GM12878 (cell line): ENCODE measurements at regions not wholly inside any gene's neighbourhood (a gene's known extent, or its start where the extent isn't known, plus 50 kb on each side); places are given as distances from the start of the nearest gene placed in this dataset.

Experiments used
- ATAC-seq: fragments of 200-7000 bp; cut with Tn5 transposase; 3 replicates; pipeline ENCODE4 v1.9.1; 2020; ENCODE audit warnings: mild to moderate bottlenecking, moderate library complexity
- BruUV-seq: library from RNA; stranded (reverse); fragments of 400-500 nt; replicated peaks from 2 replicates; lab custom pipeline; 2021; lab: Mats Ljungman, UMichigan
- CTCF ChIA-PET: fragments of 300-600 bp; sonication (Branson Sonifier 250); formaldehyde crosslinking; extraction: SDS; loops from one replicate; lab custom pipeline; 2021; ENCODE audit warnings: inconsistent platforms; lab: Yijun Ruan, JAX
- POLR2A ChIA-PET: fragments of 350-600 bp; formaldehyde crosslinking; extraction: SDS; loops from one replicate; lab custom pipeline; 2021; ENCODE audit warnings: inconsistent platforms; lab: Charles Lee
- RAD21 ChIA-PET: fragments of 300-600 bp; sonication (Branson Sonifier 250); formaldehyde crosslinking; loops from one replicate; lab custom pipeline; 2023; ENCODE audit warnings: antibody characterized with exemption; ENCODE audit not compliant: unreplicated experiment; lab: Charles Lee
- SMC1A ChIA-PET: fragments of 300-600 bp; sonication (Branson Sonifier 250); formaldehyde crosslinking; loops from one replicate; lab custom pipeline; 2023; ENCODE audit not compliant: unreplicated experiment, uncharacterized antibody; lab: Charles Lee
- DNase-seq: peaks from one replicate; pipeline ENCODE4 v3.0.0-alpha.2; 2011; ENCODE audit warnings: low read depth, low spot score
- FAIRE-seq: peaks from 3 replicates; lab custom pipeline; 2011; peaks lifted over from hg19 to GRCh38; lab: Jason Lieb, UNC
- H2AFZ ChIP-seq: 2 replicates; pipeline ENCODE4 v1.6.0; 2011; ENCODE audit warnings: low read depth, low read length, control low read depth; ENCODE audit not compliant: control insufficient read depth
- H3K27ac ChIP-seq: 2 replicates; pipeline ENCODE4 v1.5.1; 2011; ENCODE audit warnings: control low read depth; ENCODE audit not compliant: control insufficient read depth, insufficient read depth
- H3K27me3 ChIP-seq, 2 experiments: replicated peaks in 1 of 2; 2 replicates each; pipeline versions ENCODE4 v1.6.0 to v1.6.1; 2011; ENCODE audit warnings: low read length in 1 of 2; ENCODE audit not compliant: control insufficient read depth in 2 of 2, insufficient read depth in 2 of 2
- H3K36me3 ChIP-seq, 2 experiments: 2 replicates each; pipeline ENCODE4 v1.5.1; 2011; ENCODE audit warnings: low read length in 1 of 2; ENCODE audit not compliant: control insufficient read depth in 2 of 2, insufficient read depth in 2 of 2
- H3K4me1 ChIP-seq: 2 replicates; pipeline ENCODE4 v1.6.1; 2011; ENCODE audit warnings: mild to moderate bottlenecking, low read length, moderate library complexity, mixed read lengths; ENCODE audit not compliant: control insufficient read depth, insufficient read depth
- H3K4me2 ChIP-seq: 2 replicates; pipeline ENCODE4 v1.6.0; 2011; ENCODE audit warnings: control low read depth; ENCODE audit not compliant: control insufficient read depth, insufficient read depth
- H3K4me3 ChIP-seq: fragments of 200-600 bp; sonication (generic); 2 replicates; pipeline ENCODE4 v1.5.1; 2016
- H3K79me2 ChIP-seq: 2 replicates; pipeline ENCODE4 v1.6.0; 2011; ENCODE audit warnings: low read length; ENCODE audit not compliant: control insufficient read depth, insufficient read depth
- H3K9ac ChIP-seq: 2 replicates; pipeline ENCODE4 v1.8.0; 2011; ENCODE audit warnings: low read length, control low read depth, mixed read lengths; ENCODE audit not compliant: control insufficient read depth, insufficient read depth
- H3K9me3 ChIP-seq: replicated peaks from 3 replicates; pipeline ENCODE4 v1.5.1; 2011; ENCODE audit warnings: mild to moderate bottlenecking, low read length; ENCODE audit not compliant: control insufficient read depth, insufficient read depth
- H4K20me1 ChIP-seq: 2 replicates; pipeline ENCODE4 v1.6.0; 2011; ENCODE audit not compliant: control insufficient read depth, insufficient read depth
- BHLHE40 ChIP-seq, 2 experiments: fragments of 450-650 bp in 1 of 2; IDR thresholded peaks; 2 replicates each; pipeline ENCODE4 v1.6.1; 2011 to 2017; ENCODE audit warnings: low read depth in 2 of 2, borderline replicate concordance in 1 of 2, improper control_type of control experiment in 1 of 2, low read length in 1 of 2, mild to moderate bottlenecking in 1 of 2
- CEBPB ChIP-seq, 2 experiments: fragments of 150-350 bp in 1 of 2; IDR thresholded peaks; 2 replicates each; pipeline ENCODE4 v1.6.1; 2012 to 2014; ENCODE audit warnings: low read depth in 2 of 2, low read length in 2 of 2, borderline replicate concordance in 1 of 2, inconsistent platforms in 1 of 2
- CTCF ChIP-seq, 3 experiments: IDR thresholded peaks in 2 of 3; conservative IDR thresholded peaks in 1 of 3; 2 replicates each; pipeline ENCODE4 v1.5.1; 2011; ENCODE audit warnings: low read depth in 3 of 3, low read length in 3 of 3, mild to moderate bottlenecking in 3 of 3, control low read depth in 2 of 3, moderate library complexity in 2 of 3, inconsistent platforms in 1 of 3, mixed read lengths in 1 of 3; ENCODE audit not compliant: control insufficient read depth in 2 of 3, insufficient read depth in 1 of 3; ENCODE audit errors: extremely low read depth in 1 of 3
- GABPA ChIP-seq: IDR thresholded peaks from 2 replicates; pipeline ENCODE4 v1.6.1; 2014; ENCODE audit warnings: antibody characterized with exemption, low read depth, mild to moderate bottlenecking, inconsistent platforms
- PBX3 ChIP-seq: IDR thresholded peaks from 2 replicates; pipeline ENCODE4 v1.6.1; 2011; ENCODE audit warnings: mild to moderate bottlenecking, low read depth, low read length, moderate library complexity; ENCODE audit not compliant: insufficient replicate concordance
- POLR2AphosphoS5 ChIP-seq: IDR thresholded peaks from 2 replicates; pipeline ENCODE4 v1.6.1; 2011; ENCODE audit warnings: mild to moderate bottlenecking, low read length, inconsistent platforms
- RB1 ChIP-seq: fragments of 450-650 bp; formaldehyde crosslinking; IDR thresholded peaks from 2 replicates; pipeline ENCODE4 v1.6.1; 2017; ENCODE audit warnings: mild to moderate bottlenecking, borderline replicate concordance
- WGBS: methylation state at CpG from one replicate; pipeline ENCODE4 v1.1.6; 2016; ENCODE audit warnings: low lambda C conversion rate; ENCODE audit not compliant: insufficient replicate concordance, insufficient coverage; ENCODE audit errors: missing lambda C conversion rate; 5-methylcytosine and 5-hydroxymethylcytosine counted together
- in situ Hi-C: fragments of 300-500 bp; cut with MboI; formaldehyde crosslinking; loops from 9 replicates; pipeline ENCODE4 v1.14.3; 2018; ENCODE audit warnings: mixed read lengths
- intact Hi-C: fragments of 100-400 bp; cut with micrococcal nuclease; formaldehyde crosslinking; loops from one replicate; pipeline ENCODE4 v1.14.2; 2022; ENCODE audit not compliant: unreplicated experiment

DNA sequence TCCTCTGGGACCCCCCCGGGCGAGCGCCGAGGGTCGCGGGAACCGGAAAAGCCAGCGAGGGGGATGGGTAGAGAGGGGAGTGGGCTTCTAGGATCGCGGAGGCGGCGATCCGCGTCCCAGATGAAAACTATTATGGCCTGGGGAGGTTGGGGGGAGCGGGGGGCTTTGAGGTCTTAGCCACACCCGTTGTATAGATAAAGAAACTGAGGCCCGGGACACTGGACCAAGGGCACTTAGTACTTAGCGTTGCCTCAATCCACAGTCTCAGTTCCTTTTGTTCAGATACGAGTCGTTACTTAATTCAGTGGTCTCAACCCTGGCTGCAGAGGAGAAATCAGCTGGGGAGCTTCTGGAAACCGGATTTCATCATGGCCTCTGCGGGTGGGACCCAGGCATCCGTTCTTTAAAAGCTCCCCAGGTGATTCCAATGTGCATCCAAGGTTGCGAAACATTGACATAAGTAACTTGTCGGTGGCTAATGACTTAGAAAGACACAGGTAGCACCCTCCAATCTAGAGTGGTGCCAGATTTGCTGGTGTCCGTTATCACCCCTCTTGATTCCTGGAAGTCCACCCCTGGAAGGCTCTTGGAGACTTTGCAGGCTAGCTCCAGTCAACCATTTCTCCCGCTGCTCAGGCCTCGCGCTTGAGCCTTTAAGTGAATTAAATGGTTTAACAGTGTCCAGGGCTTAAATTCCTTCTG is 90.7 kb downstream of the GEMIN8 start (continued):
- TF ChIP-seq CTCF (IDR thresholded peaks at IDR 0.05 in 2 of 3, conservative IDR thresholded peaks at IDR 0.05 in 1 of 3; ENCODE audit: control insufficient read depth in 2 of 3, extremely low read depth in 1 of 3, insufficient read depth in 1 of 3, low read depth in 3 of 3, low read length in 3 of 3): no peak
- TF ChIP-seq GABPA: no peak
- TF ChIP-seq CEBPB (IDR thresholded peaks at IDR 0.05; ENCODE audit: borderline replicate concordance in 1 of 2, low read depth in 2 of 2, low read length in 2 of 2): no peak
- no peak for TF ChIP-seq RB1
- TF ChIP-seq PBX3: no peak

- Histone ChIP-seq H3K4me2 (peak overlapping the region; percentile 54), H3K4me1 (no peaks in the 10 kb centered on the region), H3K9ac (no peak overlapping the region), H3K4me3 (peak overlapping the region; percentile 23; the same call in 1 of the 2 replicates), H2AFZ (no peak overlapping the region), H3K27ac (no peak overlapping the region), H3K79me2 (no peaks in the 10 kb centered on the region), H3K9me3 (no peaks in the 10 kb centered on the region; the same call in 2 of the 3 replicates), H3K36me3 (no peaks in the 10 kb centered on the region), H4K20me1 (no peaks in the 10 kb centered on the region), H3K27me3 (peaks cover 7 to 15% of the 10 kb centered on the region in 2 experiments)
- no peak for FAIRE-seq
- no peak for DNase-seq
- peak; percentile 71 for ATAC-seq
- intact Hi-C loops (no loop called here), in situ Hi-C loops (no loop called here)
- ChIA-PET POLR2A (no interaction called here), CTCF (no interaction called here), RAD21 (no interaction called here), SMC1A (no interaction called here)
- no peak for TF ChIP-seq CEBPB (IDR thresholded peaks at IDR 0.05; ENCODE audit: borderline replicate concordance in 1 of 2, low read depth in 2 of 2, low read length in 2 of 2)
- peak in 1 of 2 experiments; percentile 80; a peak in 2 of 4 replicates for TF ChIP-seq BHLHE40 (IDR thresholded peaks at IDR 0.05; ENCODE audit: borderline replicate concordance in 1 of 2, low read depth in 2 of 2, low read length in 1 of 2)
- TF ChIP-seq POLR2AphosphoS5: no peak
- BruUV-seq: no TSS peak
- WGBS: 18% methylated on average over 60 of the region's 91 CpGs
Observed at GRCh38 chrX:13938051-13938828, 91.5 kb downstream of the GEMIN8 start.
